A549 (cell line): ENCODE measurements at regions not wholly inside any gene's neighbourhood (a gene's known extent, or its start where the extent isn't known, plus 50 kb on each side); places are given as distances from the start of the nearest gene placed in this dataset.

Experiments
- ATAC-seq, 2 experiments: fragments of 200-7000 bp in 1 of 2; fragments of >200 bp in 1 of 2; cut with Nextera tagmentation in 1 of 2; cut with Tn5 transposase in 1 of 2; 3 replicates each; pipeline versions ENCODE4 v1.8.0 to v1.9.1; 2018 to 2020; ENCODE audit warnings: mild to moderate bottlenecking in 1 of 2, moderate library complexity in 1 of 2
- CTCF ChIA-PET: fragments of 300-600 bp; sonication (Branson Sonifier 250); formaldehyde crosslinking; extraction: SDS; loops from one replicate; lab custom pipeline; 2021; ENCODE audit warnings: antibody characterized with exemption, inconsistent platforms; lab: Yijun Ruan, JAX
- POLR2A ChIA-PET: fragments of 350-600 bp; formaldehyde crosslinking; extraction: SDS; loops from one replicate; lab custom pipeline; 2021; ENCODE audit warnings: antibody characterized with exemption, inconsistent platforms; lab: Yijun Ruan, JAX
- DNase-seq, 2 experiments: peaks; one replicate each; pipeline versions ENCODE4 v3.0.0 to v3.0.0-alpha.2; 2011 to 2016; ENCODE audit warnings: low read depth in 1 of 2, low spot score in 1 of 2
- FAIRE-seq: peaks from 2 replicates; lab custom pipeline; 2011; peaks lifted over from hg19 to GRCh38; lab: Jason Lieb, UNC
- H3K27ac ChIP-seq, 2 experiments: fragments of >200 bp; sonication (Bioruptor Twin); formaldehyde crosslinking; 3 replicates each; pipeline ENCODE4 v1.5.1; 2016 to 2017
- H3K4me1 ChIP-seq: fragments of >200 bp; sonication (Bioruptor Twin); formaldehyde crosslinking; 3 replicates; pipeline ENCODE4 v1.6.1; 2016
- H3K4me2 ChIP-seq: fragments of >200 bp; sonication (Bioruptor Twin); formaldehyde crosslinking; 3 replicates; pipeline ENCODE4 v1.6.1; 2016
- H3K4me3 ChIP-seq: fragments of >200 bp; sonication (Bioruptor Twin); formaldehyde crosslinking; 3 replicates; pipeline ENCODE4 v1.5.1; 2016
- H3K9me3 ChIP-seq: fragments of >200 bp; sonication (Bioruptor Twin); formaldehyde crosslinking; 3 replicates; pipeline ENCODE4 v1.6.1; 2016
- BHLHE40 ChIP-seq: IDR thresholded peaks from 2 replicates; pipeline ENCODE4 v1.6.1; 2012; ENCODE audit warnings: low read depth, low read length, inconsistent platforms
- CBX8 ChIP-seq: fragments of 200-600 bp; sonication (generic); IDR thresholded peaks from 2 replicates; pipeline ENCODE4 v1.6.1; 2016
- CEBPB ChIP-seq, 2 experiments: fragments of >200 bp in 1 of 2; sonication (Bioruptor Twin) in 1 of 2; formaldehyde crosslinking in 1 of 2; IDR thresholded peaks; 2 replicates each; pipeline ENCODE4 v1.6.1; 2012 to 2016
- CHD2 ChIP-seq: fragments of 150-350 bp; IDR thresholded peaks from 2 replicates; pipeline ENCODE4 v1.6.1; 2014; ENCODE audit warnings: low read length; ENCODE audit not compliant: partially characterized antibody
- EHMT2 ChIP-seq: fragments of 200-600 bp; sonication (generic); IDR thresholded peaks from 2 replicates; pipeline ENCODE4 v1.6.1; 2016; ENCODE audit warnings: antibody characterized with exemption, low read depth, mild to moderate bottlenecking, moderate library complexity
- GATA3 ChIP-seq: IDR thresholded peaks from 2 replicates; pipeline ENCODE4 v1.6.1; 2012; ENCODE audit warnings: borderline replicate concordance
- HEYL ChIP-seq: fragments of 250-450 bp; sonication (Bioruptor Pico); IDR thresholded peaks from 2 replicates; pipeline ENCODE4 v1.8.0; 2021; ENCODE audit warnings: mild to moderate bottlenecking, moderate library complexity
- JUN ChIP-seq, 2 experiments: fragments of >200 bp; sonication (Bioruptor Twin); formaldehyde crosslinking; IDR thresholded peaks; 2 replicates in 1 of 2; 3 replicates in 1 of 2; pipeline ENCODE4 v1.6.1; 2016 to 2017
- JUNB ChIP-seq: fragments of >200 bp; sonication (Bioruptor Twin); formaldehyde crosslinking; IDR thresholded peaks from 2 replicates; pipeline ENCODE4 v1.6.1; 2016
- KDM5A ChIP-seq: fragments of 200-600 bp; sonication (generic); IDR thresholded peaks from 2 replicates; pipeline ENCODE4 v1.6.1; 2016; ENCODE audit warnings: antibody characterized with exemption, mild to moderate bottlenecking
- MAFK ChIP-seq: fragments of 450-650 bp; IDR thresholded peaks from 2 replicates; pipeline ENCODE4 v1.6.1; 2014; ENCODE audit not compliant: partially characterized antibody
- MYC ChIP-seq: IDR thresholded peaks from 2 replicates; pipeline ENCODE4 v1.6.1; 2012; ENCODE audit warnings: mild to moderate bottlenecking, inconsistent platforms, low read length, improper control_type of control experiment, borderline replicate concordance
- NPAS2 ChIP-seq: fragments of 250-450 bp; sonication (Bioruptor Pico); IDR thresholded peaks from 2 replicates; pipeline ENCODE4 v1.8.0; 2022; ENCODE audit warnings: mild to moderate bottlenecking, moderate library complexity, borderline replicate concordance
- NR3C1 ChIP-seq: fragments of >200 bp; sonication (Bioruptor Twin); formaldehyde crosslinking; IDR thresholded peaks from 3 replicates; pipeline ENCODE4 v1.6.1; 2017
- PHF8 ChIP-seq: fragments of 200-600 bp; sonication (generic); IDR thresholded peaks from 2 replicates; pipeline ENCODE4 v1.6.1; 2016; ENCODE audit warnings: low read depth, mild to moderate bottlenecking, antibody characterized with exemption, moderate library complexity, borderline replicate concordance
- POLR2A ChIP-seq: IDR thresholded peaks from 2 replicates; pipeline ENCODE4 v1.6.1; 2012; ENCODE audit warnings: mild to moderate bottlenecking, low read length
- POLR2AphosphoS2 ChIP-seq: conservative IDR thresholded peaks from 2 replicates; pipeline ENCODE4 v1.6.1; 2012; ENCODE audit warnings: low read length, improper control_type of control experiment, inconsistent platforms
- RAD21 ChIP-seq, 2 experiments: fragments of >200 bp in 1 of 2; sonication (Bioruptor Twin) in 1 of 2; formaldehyde crosslinking in 1 of 2; IDR thresholded peaks in 1 of 2; conservative IDR thresholded peaks in 1 of 2; 2 replicates in 1 of 2; 3 replicates in 1 of 2; pipeline ENCODE4 v1.6.1; 2012 to 2018; ENCODE audit warnings: inconsistent platforms in 1 of 2
- RARB ChIP-seq: fragments of 250-450 bp; sonication (Bioruptor Pico); IDR thresholded peaks from 2 replicates; pipeline ENCODE4 v1.8.0; 2021; ENCODE audit warnings: mild to moderate bottlenecking, moderate library complexity
- RCOR1 ChIP-seq: fragments of 150-350 bp; IDR thresholded peaks from 2 replicates; pipeline ENCODE4 v1.6.1; 2014; ENCODE audit warnings: antibody characterized with exemption, low read length, low read depth
- RNF2 ChIP-seq: fragments of 200-600 bp; sonication (generic); IDR thresholded peaks from 2 replicates; pipeline ENCODE4 v1.6.1; 2016; ENCODE audit warnings: low read depth, mild to moderate bottlenecking, antibody characterized with exemption, moderate library complexity, borderline replicate concordance
- SREBF2 ChIP-seq: fragments of 450-650 bp; IDR thresholded peaks from 2 replicates; pipeline ENCODE4 v1.6.1; 2014; ENCODE audit warnings: mild to moderate bottlenecking, moderate library complexity
- TFCP2L1 ChIP-seq: fragments of 250-450 bp; sonication (Bioruptor Pico); IDR thresholded peaks from 2 replicates; pipeline ENCODE4 v1.5.0; 2021; ENCODE audit warnings: mild to moderate bottlenecking
- WGBS: methylation state at CpG from one replicate; pipeline ENCODE4 v1.1.6; 2017; ENCODE audit errors: missing lambda C conversion rate; 5-methylcytosine and 5-hydroxymethylcytosine counted together
- TF ChIP-seq, protein P1 (sequence below): IDR thresholded peaks from 2 replicates; pipeline ENCODE4 v1.6.1; 2012
- TF ChIP-seq, protein P2 (sequence below): fragments of >200 bp; sonication (Bioruptor Twin); formaldehyde crosslinking; IDR thresholded peaks from 2 replicates; pipeline ENCODE4 v1.6.1; 2016
- TF ChIP-seq, protein P3 (sequence below): fragments of 200-600 bp; sonication (generic); IDR thresholded peaks from 2 replicates; pipeline ENCODE4 v1.6.1; 2016; ENCODE audit warnings: antibody characterized with exemption, mild to moderate bottlenecking, moderate library complexity
- TF ChIP-seq, protein P4 (sequence below): IDR thresholded peaks from 2 replicates; pipeline ENCODE4 v1.6.1; 2012

DNA sequence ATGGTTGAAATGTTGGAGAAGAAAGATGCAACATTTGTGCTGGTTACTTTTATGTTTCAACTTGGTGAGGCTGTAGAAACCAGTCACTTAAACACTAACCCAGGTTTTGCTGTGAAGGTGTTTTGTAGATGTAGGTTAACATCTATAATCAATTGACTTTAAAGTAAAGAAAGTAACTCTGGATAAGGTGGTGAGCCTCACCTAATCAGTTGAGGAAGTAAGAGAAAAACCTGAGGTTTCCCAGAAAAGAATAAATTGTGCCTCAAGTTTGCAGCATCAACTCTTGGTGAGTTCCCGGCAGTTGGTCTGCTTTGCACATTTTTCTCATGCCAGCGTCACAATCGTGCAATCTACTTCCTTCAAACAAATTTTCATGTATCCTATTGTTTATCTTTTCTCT lies 673.4 kb downstream of the QKI start:
- Histone ChIP-seq H3K4me3 (no peak overlapping the region), H3K9me3 (no peaks in the 10 kb centered on the region), H3K4me2 (no peak overlapping the region), H3K27ac (no peak overlapping the region), H3K4me1 (no peaks in the 10 kb centered on the region)
- no peak for DNase-seq
- TF ChIP-seq CHD2 = no peak
- FAIRE-seq = no peak
- 26% methylated on average over 3 of the region's 3 CpGs for WGBS
- CTCF ChIA-PET = no interaction called here
- POLR2A ChIA-PET = no interaction called here
- ATAC-seq = no peak

DNA sequence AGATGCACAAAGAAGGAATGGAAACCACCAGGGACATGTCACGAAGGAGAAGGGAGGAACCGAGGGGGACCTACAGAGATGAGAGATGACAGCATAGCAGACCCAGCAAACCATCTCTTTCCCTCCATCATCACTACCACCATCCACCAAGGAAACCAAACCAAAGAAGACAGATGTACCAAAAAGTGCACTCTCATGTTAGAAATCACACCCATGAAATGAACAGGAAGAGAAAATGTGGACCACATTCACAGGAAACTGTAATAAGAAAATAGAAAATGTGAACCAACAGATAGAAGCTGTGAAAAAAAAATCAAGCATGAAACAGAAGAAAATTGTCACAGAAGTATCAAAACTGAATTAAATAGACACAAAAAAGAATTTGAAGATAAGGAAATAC lies 672.7 kb downstream of the QKI start:
- no peaks in the 10 kb centered on the region for H3K9me3 ChIP-seq
- DNase-seq (no peak), ATAC-seq (no peak)
- H3K4me3 ChIP-seq = no peak overlapping the region
- ChIA-PET POLR2A (no interaction called here), CTCF (no interaction called here)
- WGBS = 13% methylated on average over 2 of the region's 2 CpGs
- no peak overlapping the region for H3K4me2 ChIP-seq
- no peak for TF ChIP-seq TFCP2L1
- no peak for TF ChIP-seq SREBF2
- TF ChIP-seq NPAS2 = no peak
- TF ChIP-seq RARB = no peak
- TF ChIP-seq EHMT2 = no peak
- no peak for TF ChIP-seq RCOR1
- TF ChIP-seq PHF8 = no peak
- TF ChIP-seq POLR2AphosphoS2 = no peak
- TF ChIP-seq, protein P1, sequence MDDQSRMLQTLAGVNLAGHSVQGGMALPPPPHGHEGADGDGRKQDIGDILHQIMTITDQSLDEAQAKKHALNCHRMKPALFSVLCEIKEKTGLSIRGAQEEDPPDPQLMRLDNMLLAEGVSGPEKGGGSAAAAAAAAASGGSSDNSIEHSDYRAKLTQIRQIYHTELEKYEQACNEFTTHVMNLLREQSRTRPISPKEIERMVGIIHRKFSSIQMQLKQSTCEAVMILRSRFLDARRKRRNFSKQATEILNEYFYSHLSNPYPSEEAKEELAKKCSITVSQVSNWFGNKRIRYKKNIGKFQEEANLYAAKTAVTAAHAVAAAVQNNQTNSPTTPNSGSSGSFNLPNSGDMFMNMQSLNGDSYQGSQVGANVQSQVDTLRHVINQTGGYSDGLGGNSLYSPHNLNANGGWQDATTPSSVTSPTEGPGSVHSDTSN = no peak
- TF ChIP-seq BHLHE40 = no peak
- TF ChIP-seq CBX8 = no peak
- no peak for TF ChIP-seq HEYL (CRISPR knock-in tag)
- no peak for TF ChIP-seq CHD2
- no peak for TF ChIP-seq JUNB
- no peak for TF ChIP-seq RAD21 (conservative IDR thresholded peaks at IDR 0.05 in 1 of 2, IDR thresholded peaks at IDR 0.05 in 1 of 2)
- TF ChIP-seq, all 56 proteins: peak for 0
- H3K27ac ChIP-seq = no peak overlapping the region
- H3K4me1 ChIP-seq = no peaks in the 10 kb centered on the region
- no peak for FAIRE-seq

DNA sequence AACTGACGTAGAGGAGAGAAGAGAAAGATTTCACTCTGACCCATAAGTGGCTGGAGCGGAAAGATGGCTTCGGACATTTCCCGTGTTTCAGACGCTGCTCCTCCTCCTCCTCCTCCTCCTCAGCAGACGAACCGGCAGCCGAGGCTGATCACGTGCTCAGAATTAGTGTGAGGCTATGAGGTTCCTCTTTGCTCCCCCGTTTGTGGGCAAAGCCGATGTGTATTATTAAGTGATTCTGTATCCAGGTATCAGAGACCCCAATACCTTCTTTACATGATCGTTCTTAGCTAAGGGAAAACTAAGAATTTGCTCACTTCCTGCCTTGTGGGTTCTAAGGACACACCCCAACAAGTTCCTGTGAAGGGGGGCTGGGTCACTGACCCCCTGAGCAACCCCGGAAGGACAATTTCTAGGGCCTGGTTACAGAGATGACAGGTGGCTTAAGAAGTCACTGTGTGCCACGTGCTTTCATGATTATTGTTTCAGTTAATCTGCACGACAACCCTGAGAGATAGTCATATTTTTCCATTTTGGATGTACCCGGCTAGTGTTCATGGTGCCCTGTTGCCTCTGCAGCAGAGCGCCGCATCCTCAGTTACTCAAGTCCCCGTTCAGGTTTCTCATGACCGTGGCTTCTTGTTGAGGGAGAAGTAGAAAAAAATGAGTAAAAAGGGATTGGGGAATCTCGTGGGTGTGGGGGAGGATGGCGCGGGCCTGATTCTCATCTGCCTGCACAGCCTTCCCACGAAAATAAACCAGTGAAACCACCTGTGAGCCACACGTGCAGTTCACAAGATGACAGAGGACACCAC lies 671.8 kb downstream of the QKI start:
- TF ChIP-seq RNF2 (no peak), CHD2 (no peak), MAFK (no peak), JUNB (no peak), EHMT2 (no peak), CEBPB (IDR thresholded peaks at IDR 0.05) (no peak), POLR2A (no peak), NR3C1 (no peak), TFCP2L1 (no peak), MYC (no peak), GATA3 (no peak), JUN (IDR thresholded peaks at IDR 0.05) (no peak), KDM5A (no peak), PHF8 (no peak)
- TF ChIP-seq, protein P2, sequence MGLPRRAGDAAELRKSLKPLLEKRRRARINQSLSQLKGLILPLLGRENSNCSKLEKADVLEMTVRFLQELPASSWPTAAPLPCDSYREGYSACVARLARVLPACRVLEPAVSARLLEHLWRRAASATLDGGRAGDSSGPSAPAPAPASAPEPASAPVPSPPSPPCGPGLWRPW = no peak
- TF ChIP-seq, protein P3, sequence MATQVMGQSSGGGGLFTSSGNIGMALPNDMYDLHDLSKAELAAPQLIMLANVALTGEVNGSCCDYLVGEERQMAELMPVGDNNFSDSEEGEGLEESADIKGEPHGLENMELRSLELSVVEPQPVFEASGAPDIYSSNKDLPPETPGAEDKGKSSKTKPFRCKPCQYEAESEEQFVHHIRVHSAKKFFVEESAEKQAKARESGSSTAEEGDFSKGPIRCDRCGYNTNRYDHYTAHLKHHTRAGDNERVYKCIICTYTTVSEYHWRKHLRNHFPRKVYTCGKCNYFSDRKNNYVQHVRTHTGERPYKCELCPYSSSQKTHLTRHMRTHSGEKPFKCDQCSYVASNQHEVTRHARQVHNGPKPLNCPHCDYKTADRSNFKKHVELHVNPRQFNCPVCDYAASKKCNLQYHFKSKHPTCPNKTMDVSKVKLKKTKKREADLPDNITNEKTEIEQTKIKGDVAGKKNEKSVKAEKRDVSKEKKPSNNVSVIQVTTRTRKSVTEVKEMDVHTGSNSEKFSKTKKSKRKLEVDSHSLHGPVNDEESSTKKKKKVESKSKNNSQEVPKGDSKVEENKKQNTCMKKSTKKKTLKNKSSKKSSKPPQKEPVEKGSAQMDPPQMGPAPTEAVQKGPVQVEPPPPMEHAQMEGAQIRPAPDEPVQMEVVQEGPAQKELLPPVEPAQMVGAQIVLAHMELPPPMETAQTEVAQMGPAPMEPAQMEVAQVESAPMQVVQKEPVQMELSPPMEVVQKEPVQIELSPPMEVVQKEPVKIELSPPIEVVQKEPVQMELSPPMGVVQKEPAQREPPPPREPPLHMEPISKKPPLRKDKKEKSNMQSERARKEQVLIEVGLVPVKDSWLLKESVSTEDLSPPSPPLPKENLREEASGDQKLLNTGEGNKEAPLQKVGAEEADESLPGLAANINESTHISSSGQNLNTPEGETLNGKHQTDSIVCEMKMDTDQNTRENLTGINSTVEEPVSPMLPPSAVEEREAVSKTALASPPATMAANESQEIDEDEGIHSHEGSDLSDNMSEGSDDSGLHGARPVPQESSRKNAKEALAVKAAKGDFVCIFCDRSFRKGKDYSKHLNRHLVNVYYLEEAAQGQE = no peak
- TF ChIP-seq, protein P4, sequence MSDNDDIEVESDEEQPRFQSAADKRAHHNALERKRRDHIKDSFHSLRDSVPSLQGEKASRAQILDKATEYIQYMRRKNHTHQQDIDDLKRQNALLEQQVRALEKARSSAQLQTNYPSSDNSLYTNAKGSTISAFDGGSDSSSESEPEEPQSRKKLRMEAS = no peak
- no peak for FAIRE-seq
- CTCF ChIA-PET = no interaction called here
- DNase-seq = no peak
- Histone ChIP-seq H3K4me3 (no peak overlapping the region), H3K9me3 (no peaks in the 10 kb centered on the region), H3K4me1 (no peaks in the 10 kb centered on the region), H3K4me2 (no peak overlapping the region), H3K27ac (no peak overlapping the region)
- 40% methylated on average over 25 of the region's 25 CpGs for WGBS
- POLR2A ChIA-PET = no interaction called here
- no peak for ATAC-seq
